Trophoblast cell (in vitro differentiated cells and primary cell): ENCODE measurements at regions not wholly inside any gene's neighbourhood (a gene's known extent, or its start where the extent isn't known, plus 50 kb on each side); places are given as distances from the start of the nearest gene placed in this dataset.

Source experiments
- DNase-seq, 2 donors: peaks; one replicate each; pipeline ENCODE4 v3.0.0-alpha.2; 2016
- H2AFZ ChIP-seq: 2 replicates; pipeline ENCODE4 v1.6.1; 2013; ENCODE audit warnings: low read length, moderate library complexity, mild to moderate bottlenecking; ENCODE audit not compliant: insufficient read depth, poor library complexity
- H2AK5ac ChIP-seq: 2 replicates; pipeline ENCODE4 v1.6.1; 2013; ENCODE audit warnings: mild to moderate bottlenecking, low read length
- H2BK120ac ChIP-seq: 2 replicates; pipeline ENCODE4 v1.6.1; 2013; ENCODE audit warnings: low read length, mild to moderate bottlenecking, moderate library complexity; ENCODE audit not compliant: insufficient read depth, poor library complexity
- H2BK12ac ChIP-seq: 2 replicates; pipeline ENCODE4 v1.6.1; 2013; ENCODE audit warnings: mild to moderate bottlenecking, low read length, moderate library complexity
- H2BK5ac ChIP-seq: 2 replicates; pipeline ENCODE4 v1.6.1; 2013; ENCODE audit warnings: low read length, low read depth, moderate library complexity, mild to moderate bottlenecking; ENCODE audit not compliant: poor library complexity
- H3K14ac ChIP-seq: 2 replicates; pipeline ENCODE4 v1.6.1; 2013; ENCODE audit warnings: mild to moderate bottlenecking, low read length
- H3K18ac ChIP-seq: 2 replicates; pipeline ENCODE4 v1.6.1; 2013; ENCODE audit warnings: mild to moderate bottlenecking, low read length
- H3K23ac ChIP-seq: 2 replicates; pipeline ENCODE4 v1.6.1; 2013; ENCODE audit warnings: low read length
- H3K27ac ChIP-seq: 2 replicates; pipeline ENCODE4 v1.5.1; 2013; ENCODE audit warnings: low read depth, mild to moderate bottlenecking, inconsistent platforms, low read length, moderate library complexity
- H3K27me3 ChIP-seq: 2 replicates; pipeline ENCODE4 v1.6.1; 2013; ENCODE audit warnings: inconsistent platforms, mild to moderate bottlenecking, low read length, moderate library complexity; ENCODE audit not compliant: insufficient read depth
- H3K36me3 ChIP-seq, 2 experiments: 1 replicate in 1 of 2; 2 replicates in 1 of 2; pipeline ENCODE4 v1.6.1; 2013; ENCODE audit warnings: low read length in 2 of 2, mild to moderate bottlenecking in 2 of 2, moderate library complexity in 1 of 2; ENCODE audit not compliant: insufficient read depth in 2 of 2, control insufficient read depth in 1 of 2
- H3K4ac ChIP-seq: 2 replicates; pipeline ENCODE4 v1.6.1; 2013; ENCODE audit warnings: low read depth, mild to moderate bottlenecking, low read length, moderate library complexity
- H3K4me1 ChIP-seq, 2 experiments: 1 replicate in 1 of 2; 2 replicates in 1 of 2; pipeline ENCODE4 v1.6.1; 2013; ENCODE audit warnings: low read length in 2 of 2, mild to moderate bottlenecking in 2 of 2, moderate library complexity in 1 of 2; ENCODE audit not compliant: insufficient read depth in 2 of 2, control insufficient read depth in 1 of 2
- H3K4me2 ChIP-seq: 2 replicates; pipeline ENCODE4 v1.6.1; 2013; ENCODE audit warnings: inconsistent platforms, mild to moderate bottlenecking, low read length, moderate library complexity
- H3K4me3 ChIP-seq: 2 replicates; pipeline ENCODE4 v1.5.1; 2013; ENCODE audit warnings: mild to moderate bottlenecking, low read depth, low read length, inconsistent platforms
- H3K79me1 ChIP-seq: one replicate; pipeline ENCODE4 v1.6.1; 2013; ENCODE audit warnings: low read length
- H3K79me2 ChIP-seq: 2 replicates; pipeline ENCODE4 v1.6.1; 2013; ENCODE audit warnings: low read length, mild to moderate bottlenecking; ENCODE audit not compliant: control insufficient read depth, insufficient read depth, poor library complexity
- H3K9ac ChIP-seq: 2 replicates; pipeline ENCODE4 v1.6.1; 2013; ENCODE audit warnings: mild to moderate bottlenecking, low read length
- H3K9me3 ChIP-seq: 2 replicates; pipeline ENCODE4 v1.6.1; 2013; ENCODE audit warnings: low read depth, mild to moderate bottlenecking, control low read depth, inconsistent platforms, low read length; ENCODE audit not compliant: insufficient read depth
- H4K12ac ChIP-seq: 2 replicates; pipeline ENCODE4 v1.6.1; 2013; ENCODE audit warnings: low read depth, mild to moderate bottlenecking, low read length, moderate library complexity
- H4K8ac ChIP-seq: 2 replicates; pipeline ENCODE4 v1.6.1; 2013; ENCODE audit warnings: low read depth, mild to moderate bottlenecking, low read length, moderate library complexity
- H4K91ac ChIP-seq: one replicate; pipeline ENCODE4 v1.6.1; 2013; ENCODE audit warnings: low read depth, mild to moderate bottlenecking, low read length, moderate library complexity
- WGBS: extraction: QIAGEN DNeasy Blood & Tissue Kit; methylation state at CpG from one replicate; pipeline ENCODE4 v1.1.7; 2013; ENCODE audit warnings: missing lambda C conversion rate; ENCODE audit not compliant: insufficient read length, insufficient coverage; ENCODE audit errors: extremely low coverage; 5-methylcytosine and 5-hydroxymethylcytosine counted together

- Histone ChIP-seq H2AK5ac (no peak overlapping the region), H3K4me1 (no peaks in the 10 kb centered on the region)
- no CpG with 5 or more reads among the region's 3 CpGs for WGBS
Observed at GRCh38 chr2:198782734-198783133, 675.0 kb downstream of the SATB2 start.

DNA sequence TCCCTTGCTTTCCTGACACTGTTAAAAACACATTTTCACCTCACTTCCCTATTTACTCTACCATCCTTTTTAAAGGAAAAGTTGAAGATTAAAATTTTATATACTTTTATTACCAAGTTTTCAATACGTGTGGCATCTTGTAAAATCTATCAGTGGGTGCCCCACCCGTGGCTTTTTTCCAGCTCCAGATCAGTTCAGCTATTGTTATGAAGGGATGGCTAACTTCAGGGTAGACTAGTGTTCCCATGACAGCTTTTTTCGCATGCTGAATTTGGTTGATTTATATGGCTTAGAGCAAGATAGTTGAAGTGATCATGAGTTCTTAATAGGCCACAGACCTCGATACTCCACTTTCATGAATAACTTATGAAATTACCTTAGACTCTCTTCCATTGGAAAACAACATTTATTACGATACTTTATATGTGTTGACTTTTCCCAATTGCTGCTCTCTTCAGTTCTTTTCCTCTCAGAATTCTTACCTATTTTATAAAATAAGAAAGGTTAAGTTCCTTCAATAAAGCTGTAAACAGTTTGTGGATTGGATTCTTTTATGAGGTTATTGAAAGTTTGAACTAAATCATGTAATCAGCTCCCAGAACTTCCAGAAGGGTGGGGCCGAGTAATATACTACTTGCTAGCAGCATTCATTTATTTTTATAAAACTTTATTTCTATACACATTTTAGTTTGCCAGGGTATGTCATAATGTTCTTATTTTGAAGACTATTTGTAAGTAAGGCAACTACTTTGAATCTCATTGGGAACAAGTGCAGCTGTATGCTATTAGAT lies 680.9 kb downstream of the SATB2 start:
- H3K36me3 ChIP-seq = no peaks in the 10 kb centered on the region
- no peak overlapping the region for H3K4me2 ChIP-seq
- H2BK12ac ChIP-seq = no peak overlapping the region
- no peaks in the 10 kb centered on the region for H3K4me1 ChIP-seq
- H3K23ac ChIP-seq = no peak overlapping the region
- H3K9me3 ChIP-seq = no peaks in the 10 kb centered on the region
- no peaks in the 10 kb centered on the region for H3K79me2 ChIP-seq
- no peak overlapping the region for H3K9ac ChIP-seq
- no peak overlapping the region for H4K8ac ChIP-seq
- H2BK5ac ChIP-seq = no peak overlapping the region
- no peak overlapping the region for H3K4me3 ChIP-seq
- no peak overlapping the region for H2AK5ac ChIP-seq
- WGBS = no CpG with 5 or more reads among the region's 6 CpGs
- H3K79me1 ChIP-seq = no peaks in the 10 kb centered on the region
- no peak overlapping the region for H4K12ac ChIP-seq
- H2BK120ac ChIP-seq = no peak overlapping the region
- no peak overlapping the region for H3K14ac ChIP-seq
- no peak overlapping the region for H3K18ac ChIP-seq
- no peaks in the 10 kb centered on the region for H3K27me3 ChIP-seq
- H4K91ac ChIP-seq = no peak overlapping the region
- DNase-seq = no peak
- H3K27ac ChIP-seq = no peak overlapping the region
- no peak overlapping the region for H3K4ac ChIP-seq
- H2AFZ ChIP-seq = no peak overlapping the region

More at GRCh38 chr2:198782734-198783133, 675.0 kb downstream of the SATB2 start:
- H2BK5ac ChIP-seq = no peak overlapping the region
- H3K23ac ChIP-seq = no peak overlapping the region
- no peak overlapping the region for H4K8ac ChIP-seq
- no peak overlapping the region for H3K27ac ChIP-seq
- no peaks in the 10 kb centered on the region for H3K27me3 ChIP-seq
- H3K9me3 ChIP-seq = no peaks in the 10 kb centered on the region
- H2AFZ ChIP-seq = no peak overlapping the region
- no peak overlapping the region for H3K18ac ChIP-seq
- H3K9ac ChIP-seq = no peak overlapping the region
- no peak overlapping the region for H4K12ac ChIP-seq
- no peaks in the 10 kb centered on the region for H3K79me1 ChIP-seq
- H3K4me3 ChIP-seq = no peak overlapping the region
- no peak for DNase-seq
- no peaks in the 10 kb centered on the region for H3K79me2 ChIP-seq
- no peaks in the 10 kb centered on the region for H3K36me3 ChIP-seq
- no peak overlapping the region for H3K14ac ChIP-seq
- H2BK12ac ChIP-seq = no peak overlapping the region
- no peak overlapping the region for H3K4me2 ChIP-seq
- H3K4ac ChIP-seq = no peak overlapping the region
- no peak overlapping the region for H4K91ac ChIP-seq
- no peak overlapping the region for H2BK120ac ChIP-seq

GRCh38 chr2:198775737-198776136 lies 682.0 kb downstream of the SATB2 start:
- H3K79me2 ChIP-seq = no peaks in the 10 kb centered on the region
- no peak overlapping the region for H4K12ac ChIP-seq
- no peak overlapping the region for H2BK120ac ChIP-seq
- no peak overlapping the region for H4K8ac ChIP-seq
- H3K4me1 ChIP-seq = no peaks in the 10 kb centered on the region
- H3K4me2 ChIP-seq = no peak overlapping the region
- H2AK5ac ChIP-seq = no peak overlapping the region
- H2BK5ac ChIP-seq = no peak overlapping the region
- H3K9ac ChIP-seq = no peak overlapping the region
- no peak overlapping the region for H3K18ac ChIP-seq
- no peak overlapping the region for H2BK12ac ChIP-seq
- WGBS = no CpG with 5 or more reads among the region's 5 CpGs
- no peak overlapping the region for H3K4me3 ChIP-seq
- H3K14ac ChIP-seq = no peak overlapping the region
- no peak overlapping the region for H3K4ac ChIP-seq
- no peaks in the 10 kb centered on the region for H3K27me3 ChIP-seq
- no peaks in the 10 kb centered on the region for H3K36me3 ChIP-seq
- no peak overlapping the region for H3K23ac ChIP-seq
- H4K91ac ChIP-seq = no peak overlapping the region
- no peak overlapping the region for H2AFZ ChIP-seq
- no peaks in the 10 kb centered on the region for H3K9me3 ChIP-seq
- no peaks in the 10 kb centered on the region for H3K79me1 ChIP-seq
- no peak overlapping the region for H3K27ac ChIP-seq
- no peak for DNase-seq

DNA sequence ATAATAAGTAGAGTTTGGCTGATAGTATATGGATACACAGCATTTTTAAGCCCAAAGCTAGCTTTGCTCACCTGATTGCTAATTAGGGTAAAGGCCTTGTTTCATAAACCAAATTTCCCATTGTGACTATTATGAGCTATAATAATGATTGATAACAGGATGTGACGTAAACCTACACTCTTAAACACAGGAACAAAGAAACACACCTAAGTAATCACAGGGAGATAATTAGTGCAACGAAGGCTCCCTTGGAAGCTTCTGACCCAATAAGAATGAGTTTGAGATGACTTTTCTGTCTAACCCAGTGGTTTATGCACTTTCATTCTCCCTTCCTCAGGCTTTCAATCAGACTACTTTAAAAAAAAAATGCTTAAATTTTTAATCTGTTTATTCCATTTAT lies 683.2 kb downstream of the SATB2 start:
- no peak for DNase-seq

More for the DNA sequence above, 683.2 kb downstream of the SATB2 start:
- Histone ChIP-seq H3K36me3 (no peaks in the 10 kb centered on the region), H3K9ac (no peak overlapping the region), H2BK5ac (no peak overlapping the region), H3K4me3 (no peak overlapping the region), H3K23ac (no peak overlapping the region), H3K27me3 (no peaks in the 10 kb centered on the region), H3K79me1 (no peaks in the 10 kb centered on the region), H4K8ac (no peak overlapping the region), H3K14ac (no peak overlapping the region), H3K9me3 (no peaks in the 10 kb centered on the region), H2BK120ac (no peak overlapping the region), H4K91ac (no peak overlapping the region), H3K27ac (no peak overlapping the region), H2BK12ac (no peak overlapping the region), H3K4ac (no peak overlapping the region), H4K12ac (no peak overlapping the region), H3K4me1 (no peaks in the 10 kb centered on the region), H2AK5ac (no peak overlapping the region), H3K18ac (no peak overlapping the region), H2AFZ (no peak overlapping the region), H3K79me2 (no peaks in the 10 kb centered on the region), H3K4me2 (no peak overlapping the region)
- WGBS = no CpG with 5 or more reads among the region's 2 CpGs
